Endothelial cell of umbilical vein (primary cell): ENCODE measurements at regions not wholly inside any gene's neighbourhood (a gene's known extent, or its start where the extent isn't known, plus 50 kb on each side); places are given as distances from the start of the nearest gene placed in this dataset.

Source experiments
- BruUV-seq: library from RNA; stranded (reverse); fragments of 400-500 nt; replicated peaks from 2 replicates; lab custom pipeline; 2021; lab: Mats Ljungman, UMichigan
- CTCF ChIA-PET: fragments of 300-600, 350-600 bp; sonication (Branson Sonifier 250); formaldehyde crosslinking; loops from one replicate; lab custom pipeline; 2021; ENCODE audit warnings: antibody characterized with exemption, inconsistent platforms; lab: Charles Lee
- POLR2A ChIA-PET: fragments of 300-600, 350-600 bp; sonication (Branson Sonifier 250); formaldehyde crosslinking; loops from one replicate; lab custom pipeline; 2021; ENCODE audit warnings: antibody characterized with exemption, inconsistent platforms; lab: Charles Lee
- DNase-seq: peaks from one replicate; pipeline ENCODE4 v3.0.0-alpha.2; 2011; ENCODE audit warnings: low read depth, low spot score
- FAIRE-seq: peaks from 2 replicates; lab custom pipeline; 2011; peaks lifted over from hg19 to GRCh38; lab: Jason Lieb, UNC
- H2AFZ ChIP-seq: 2 replicates; pipeline ENCODE4 v1.6.0; 2012; ENCODE audit warnings: low read depth, low read length, control low read depth, inconsistent platforms
- H3K27ac ChIP-seq: 2 replicates; pipeline ENCODE4 v1.5.1; 2011; ENCODE audit warnings: low read depth, mild to moderate bottlenecking, control low read depth, low read length, moderate library complexity; ENCODE audit not compliant: insufficient read depth
- H3K27me3 ChIP-seq, 2 experiments: 2 replicates each; pipeline versions ENCODE4 v1.6.0 to v1.6.1; 2011; ENCODE audit warnings: low read length in 2 of 2, mixed read lengths in 1 of 2; ENCODE audit not compliant: control insufficient read depth in 2 of 2, insufficient read depth in 2 of 2
- H3K36me3 ChIP-seq, 2 experiments: 2 replicates in 1 of 2; 3 replicates in 1 of 2; pipeline ENCODE4 v1.5.1; 2011; ENCODE audit warnings: low read length in 2 of 2, mild to moderate bottlenecking in 1 of 2, moderate library complexity in 1 of 2; ENCODE audit not compliant: control insufficient read depth in 2 of 2, insufficient read depth in 2 of 2; ENCODE audit errors: extremely low read depth in 1 of 2
- H3K4me1 ChIP-seq: 3 replicates; pipeline ENCODE4 v1.5.1; 2011; ENCODE audit warnings: mild to moderate bottlenecking, low read length; ENCODE audit not compliant: control insufficient read depth, insufficient read depth; ENCODE audit errors: extremely low read depth
- H3K4me2 ChIP-seq: 2 replicates; pipeline ENCODE4 v1.6.1; 2011; ENCODE audit warnings: low read length, control low read depth, mixed read lengths; ENCODE audit not compliant: insufficient read depth
- H3K4me3 ChIP-seq, 3 experiments: fragments of 200-600 bp in 1 of 3; sonication (generic), shearing (Covaris generic) in 1 of 3; replicated peaks in 1 of 3; 2 replicates each; pipeline ENCODE4 v1.5.1; 2011 to 2016; ENCODE audit warnings: control low read depth in 3 of 3, low read length in 3 of 3, mild to moderate bottlenecking in 2 of 3, inconsistent platforms in 1 of 3, low read depth in 1 of 3, moderate library complexity in 1 of 3; ENCODE audit not compliant: insufficient read depth in 1 of 3
- H3K79me2 ChIP-seq: 2 replicates; pipeline ENCODE4 v1.6.0; 2012; ENCODE audit warnings: low read length, inconsistent platforms; ENCODE audit not compliant: control insufficient read depth, insufficient read depth
- H3K9ac ChIP-seq: replicated peaks from 2 replicates; pipeline ENCODE3; 2011; ENCODE audit warnings: low read length, control low read depth; ENCODE audit not compliant: insufficient read depth; ENCODE audit errors: extremely low read depth
- H3K9me1 ChIP-seq: replicated peaks from 3 replicates; pipeline ENCODE4 v1.6.0; 2011; ENCODE audit warnings: mild to moderate bottlenecking, low read length; ENCODE audit not compliant: control insufficient read depth, insufficient read depth; ENCODE audit errors: extremely low read depth
- H3K9me3 ChIP-seq: replicated peaks from 2 replicates; pipeline ENCODE4 v1.5.1; 2012; ENCODE audit warnings: low read length, inconsistent platforms; ENCODE audit not compliant: control insufficient read depth, insufficient read depth
- H4K20me1 ChIP-seq: replicated peaks from 2 replicates; pipeline ENCODE3; 2011; ENCODE audit warnings: mild to moderate bottlenecking, low read length; ENCODE audit not compliant: control insufficient read depth, insufficient read depth; ENCODE audit errors: extremely low read depth
- EZH2 ChIP-seq: IDR thresholded peaks from 2 replicates; pipeline ENCODE4 v1.6.1; 2012; ENCODE audit warnings: borderline replicate concordance, low read depth, mild to moderate bottlenecking, moderate library complexity, low read length, inconsistent platforms; ENCODE audit not compliant: severe bottlenecking
- FOS ChIP-seq: IDR thresholded peaks from 2 replicates; pipeline ENCODE4 v1.6.1; 2011; ENCODE audit warnings: mild to moderate bottlenecking, low read length, moderate library complexity, borderline replicate concordance; ENCODE audit not compliant: insufficient read depth
- GATA2 ChIP-seq: IDR thresholded peaks from 2 replicates; pipeline ENCODE4 v1.7.0; 2011; ENCODE audit warnings: low read depth, mild to moderate bottlenecking, moderate library complexity, mixed read lengths, low read length; ENCODE audit not compliant: insufficient read length, insufficient read depth
- MYC ChIP-seq: IDR thresholded peaks from one replicate; pipeline ENCODE4 v1.6.1; 2011; ENCODE audit warnings: mild to moderate bottlenecking, low read depth, low read length
- POLR2AphosphoS5 ChIP-seq: IDR thresholded peaks from 2 replicates; pipeline ENCODE4 v1.6.1; 2012; ENCODE audit warnings: low read depth, mild to moderate bottlenecking, control low read depth, low read length, moderate library complexity; ENCODE audit not compliant: insufficient read depth
- dilution Hi-C: fragments of 300-500 bp; cut with MboI; formaldehyde crosslinking; loops from one replicate; pipeline ENCODE4 v1.15.0; 2019; ENCODE audit warnings: low sequenced_read_pairs; ENCODE audit not compliant: extremely low pct_ligation_motif_present
- intact Hi-C: fragments of 100-400 bp; cut with micrococcal nuclease; formaldehyde crosslinking; loops from one replicate; pipeline ENCODE4 v1.10.0; 2022
- TF ChIP-seq, protein P1 (sequence below), 2 donors: IDR thresholded peaks; 1 replicate in 1 of 2; 2 replicates in 1 of 2; pipeline ENCODE4 v1.5.1; 2011; ENCODE audit warnings: low read length in 2 of 2, mild to moderate bottlenecking in 2 of 2, moderate library complexity in 2 of 2, control low read depth in 1 of 2, inconsistent platforms in 1 of 2, low read depth in 1 of 2; ENCODE audit not compliant: insufficient read depth in 1 of 2; ENCODE audit errors: extremely low read depth in 1 of 2

DNA sequence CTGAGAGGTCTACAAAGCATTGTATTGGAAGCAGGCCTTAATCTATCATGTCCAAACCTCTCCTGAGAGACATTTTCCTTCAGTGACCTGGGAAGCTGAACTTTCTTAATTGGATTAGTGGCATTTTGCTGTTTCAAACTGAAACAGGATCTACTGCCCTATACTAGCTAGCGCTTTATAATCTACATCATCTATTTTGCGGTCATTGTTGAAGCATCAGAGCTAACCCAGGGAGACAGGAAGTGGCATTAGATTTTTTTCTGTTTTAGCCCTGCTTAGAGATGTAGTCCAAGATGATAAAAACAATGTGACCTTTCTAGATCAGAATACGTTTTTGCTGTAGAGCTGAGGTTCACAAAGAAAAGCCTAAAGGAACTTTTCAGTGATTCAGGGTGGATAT is 147.4 kb upstream of the AGR3 start:
- Histone ChIP-seq H3K9me3 (no peaks in the 10 kb centered on the region), H2AFZ (no peak overlapping the region), H3K36me3 (no peaks in the 10 kb centered on the region), H3K9me1 (no peaks in the 10 kb centered on the region), H3K27ac (no peak overlapping the region), H3K4me2 (no peak overlapping the region), H3K4me1 (peaks cover 10% of the 10 kb centered on the region), H3K9ac (no peak overlapping the region), H4K20me1 (no peaks in the 10 kb centered on the region), H3K27me3 (no peaks in the 10 kb centered on the region), H3K79me2 (no peaks in the 10 kb centered on the region), H3K4me3 (no peak overlapping the region)
- FAIRE-seq (no peak), DNase-seq (no peak)
- dilution Hi-C loops (no loop called here), intact Hi-C loops (no loop called here)
- ChIA-PET CTCF (interaction anchor here (0.8 to 2.4 kb wide), 3 partner anchors 9 to 272 kb away, joined by 3 to 5 read pairs (median 4); no protein-coding TSS in a partner anchor), POLR2A (no interaction called here)
- TF ChIP-seq, protein P1, sequence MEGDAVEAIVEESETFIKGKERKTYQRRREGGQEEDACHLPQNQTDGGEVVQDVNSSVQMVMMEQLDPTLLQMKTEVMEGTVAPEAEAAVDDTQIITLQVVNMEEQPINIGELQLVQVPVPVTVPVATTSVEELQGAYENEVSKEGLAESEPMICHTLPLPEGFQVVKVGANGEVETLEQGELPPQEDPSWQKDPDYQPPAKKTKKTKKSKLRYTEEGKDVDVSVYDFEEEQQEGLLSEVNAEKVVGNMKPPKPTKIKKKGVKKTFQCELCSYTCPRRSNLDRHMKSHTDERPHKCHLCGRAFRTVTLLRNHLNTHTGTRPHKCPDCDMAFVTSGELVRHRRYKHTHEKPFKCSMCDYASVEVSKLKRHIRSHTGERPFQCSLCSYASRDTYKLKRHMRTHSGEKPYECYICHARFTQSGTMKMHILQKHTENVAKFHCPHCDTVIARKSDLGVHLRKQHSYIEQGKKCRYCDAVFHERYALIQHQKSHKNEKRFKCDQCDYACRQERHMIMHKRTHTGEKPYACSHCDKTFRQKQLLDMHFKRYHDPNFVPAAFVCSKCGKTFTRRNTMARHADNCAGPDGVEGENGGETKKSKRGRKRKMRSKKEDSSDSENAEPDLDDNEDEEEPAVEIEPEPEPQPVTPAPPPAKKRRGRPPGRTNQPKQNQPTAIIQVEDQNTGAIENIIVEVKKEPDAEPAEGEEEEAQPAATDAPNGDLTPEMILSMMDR (IDR thresholded peaks at IDR 0.05; ENCODE audit: extremely low read depth in 1 of 2, insufficient read depth in 1 of 2, low read depth in 1 of 2, low read length in 2 of 2): no peak
- TF ChIP-seq MYC: no peak
- BruUV-seq: no TSS peak

DNA sequence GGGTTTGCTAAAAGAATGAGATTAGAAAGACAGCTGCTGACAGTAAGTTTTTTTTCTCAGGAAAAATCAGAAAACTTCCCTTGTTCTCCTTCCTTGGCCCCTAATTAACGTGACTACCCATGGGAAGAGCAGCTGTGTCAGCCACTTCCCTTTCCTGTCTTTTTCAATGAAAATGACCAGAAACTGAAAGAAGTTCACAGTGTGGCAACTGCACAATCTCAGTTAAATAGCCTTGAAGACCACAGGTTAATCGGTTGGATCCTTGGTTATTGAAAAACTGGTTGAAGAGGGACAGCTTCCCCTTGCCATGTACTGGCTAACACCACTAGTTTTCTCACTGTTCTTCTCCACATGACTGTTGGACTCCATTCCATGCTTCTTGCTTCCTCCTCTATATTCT is 148.8 kb upstream of the AGR3 start:
- H3K79me2 ChIP-seq: no peaks in the 10 kb centered on the region
- ChIA-PET CTCF (interaction anchor here (0.9 to 2.4 kb wide), 4 partner anchors 11 to 601 kb away, joined by 3 to 5 read pairs (median 5); no protein-coding TSS in a partner anchor), POLR2A (no interaction called here)
- intact Hi-C loops (no loop called here), dilution Hi-C loops (no loop called here)
- H3K4me3 ChIP-seq: no peak overlapping the region
- TF ChIP-seq, protein P1 (IDR thresholded peaks at IDR 0.05; ENCODE audit: extremely low read depth in 1 of 2, insufficient read depth in 1 of 2, low read depth in 1 of 2, low read length in 2 of 2): no peak
- no peak for TF ChIP-seq EZH2
- no peak for TF ChIP-seq POLR2AphosphoS5
- TF ChIP-seq MYC: no peak
- TF ChIP-seq GATA2: no peak
- peak; percentile 21 for TF ChIP-seq FOS
- DNase-seq (no peak), FAIRE-seq (peak; percentile 24)
- no TSS peak for BruUV-seq
- H3K27me3 ChIP-seq: no peaks in the 10 kb centered on the region
- no peaks in the 10 kb centered on the region for H4K20me1 ChIP-seq
- peak overlapping the region; percentile 82 for H2AFZ ChIP-seq
- H3K4me1 ChIP-seq: peaks cover 12% of the 10 kb centered on the region
- H3K9me3 ChIP-seq: no peaks in the 10 kb centered on the region
- H3K36me3 ChIP-seq: no peaks in the 10 kb centered on the region
- peak overlapping the region; percentile 10 for H3K27ac ChIP-seq
- no peak overlapping the region for H3K9ac ChIP-seq
- peak overlapping the region; percentile 43 for H3K4me2 ChIP-seq
- H3K9me1 ChIP-seq: no peaks in the 10 kb centered on the region
